K562 (cell line): ENCODE measurements at regions not wholly inside any gene's neighbourhood (a gene's known extent, or its start where the extent isn't known, plus 50 kb on each side); places are given as distances from the start of the nearest gene placed in this dataset.

Experiments
- MTF1 ChIP-seq: fragments of 250-450 bp; sonication (Bioruptor Pico); IDR thresholded peaks from 2 replicates; pipeline ENCODE4 v1.9.0; 2021; ENCODE audit warnings: moderate library complexity, mild to moderate bottlenecking, inconsistent platforms, borderline replicate concordance
- TF ChIP-seq, protein P1 (sequence below): fragments of 250-450 bp; sonication (Bioruptor Pico); IDR thresholded peaks from 2 replicates; pipeline ENCODE4 v1.8.0; 2022; ENCODE audit warnings: inconsistent platforms
- TF ChIP-seq, protein P2 (sequence below): fragments of 450-650 bp; IDR thresholded peaks from 2 replicates; pipeline ENCODE4 v1.6.1; 2016; ENCODE audit warnings: low read depth

DNA sequence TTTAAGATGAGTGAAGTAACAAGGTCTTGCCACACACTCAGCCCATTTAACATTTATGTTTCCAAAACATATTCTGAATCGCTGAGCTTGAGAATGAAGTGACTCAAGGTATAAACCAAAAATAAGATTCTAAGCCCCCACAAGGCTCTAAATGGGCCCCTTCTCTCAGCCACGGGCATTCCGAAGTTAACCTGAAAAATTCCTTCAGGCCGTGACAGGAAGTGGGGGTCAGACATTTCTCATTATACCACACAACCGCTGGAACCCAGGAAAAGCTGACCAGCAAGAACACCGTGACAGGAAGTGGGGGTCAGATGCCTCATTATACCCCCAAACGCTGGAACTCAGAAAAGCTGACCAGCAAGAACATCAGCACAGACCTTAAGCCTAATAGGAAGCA is 247.9 kb downstream of the ERMARD start:
- TF ChIP-seq, protein P1, sequence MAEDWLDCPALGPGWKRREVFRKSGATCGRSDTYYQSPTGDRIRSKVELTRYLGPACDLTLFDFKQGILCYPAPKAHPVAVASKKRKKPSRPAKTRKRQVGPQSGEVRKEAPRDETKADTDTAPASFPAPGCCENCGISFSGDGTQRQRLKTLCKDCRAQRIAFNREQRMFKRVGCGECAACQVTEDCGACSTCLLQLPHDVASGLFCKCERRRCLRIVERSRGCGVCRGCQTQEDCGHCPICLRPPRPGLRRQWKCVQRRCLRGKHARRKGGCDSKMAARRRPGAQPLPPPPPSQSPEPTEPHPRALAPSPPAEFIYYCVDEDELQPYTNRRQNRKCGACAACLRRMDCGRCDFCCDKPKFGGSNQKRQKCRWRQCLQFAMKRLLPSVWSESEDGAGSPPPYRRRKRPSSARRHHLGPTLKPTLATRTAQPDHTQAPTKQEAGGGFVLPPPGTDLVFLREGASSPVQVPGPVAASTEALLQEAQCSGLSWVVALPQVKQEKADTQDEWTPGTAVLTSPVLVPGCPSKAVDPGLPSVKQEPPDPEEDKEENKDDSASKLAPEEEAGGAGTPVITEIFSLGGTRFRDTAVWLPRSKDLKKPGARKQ (CRISPR knock-in tag), result no peak
- TF ChIP-seq, protein P2, sequence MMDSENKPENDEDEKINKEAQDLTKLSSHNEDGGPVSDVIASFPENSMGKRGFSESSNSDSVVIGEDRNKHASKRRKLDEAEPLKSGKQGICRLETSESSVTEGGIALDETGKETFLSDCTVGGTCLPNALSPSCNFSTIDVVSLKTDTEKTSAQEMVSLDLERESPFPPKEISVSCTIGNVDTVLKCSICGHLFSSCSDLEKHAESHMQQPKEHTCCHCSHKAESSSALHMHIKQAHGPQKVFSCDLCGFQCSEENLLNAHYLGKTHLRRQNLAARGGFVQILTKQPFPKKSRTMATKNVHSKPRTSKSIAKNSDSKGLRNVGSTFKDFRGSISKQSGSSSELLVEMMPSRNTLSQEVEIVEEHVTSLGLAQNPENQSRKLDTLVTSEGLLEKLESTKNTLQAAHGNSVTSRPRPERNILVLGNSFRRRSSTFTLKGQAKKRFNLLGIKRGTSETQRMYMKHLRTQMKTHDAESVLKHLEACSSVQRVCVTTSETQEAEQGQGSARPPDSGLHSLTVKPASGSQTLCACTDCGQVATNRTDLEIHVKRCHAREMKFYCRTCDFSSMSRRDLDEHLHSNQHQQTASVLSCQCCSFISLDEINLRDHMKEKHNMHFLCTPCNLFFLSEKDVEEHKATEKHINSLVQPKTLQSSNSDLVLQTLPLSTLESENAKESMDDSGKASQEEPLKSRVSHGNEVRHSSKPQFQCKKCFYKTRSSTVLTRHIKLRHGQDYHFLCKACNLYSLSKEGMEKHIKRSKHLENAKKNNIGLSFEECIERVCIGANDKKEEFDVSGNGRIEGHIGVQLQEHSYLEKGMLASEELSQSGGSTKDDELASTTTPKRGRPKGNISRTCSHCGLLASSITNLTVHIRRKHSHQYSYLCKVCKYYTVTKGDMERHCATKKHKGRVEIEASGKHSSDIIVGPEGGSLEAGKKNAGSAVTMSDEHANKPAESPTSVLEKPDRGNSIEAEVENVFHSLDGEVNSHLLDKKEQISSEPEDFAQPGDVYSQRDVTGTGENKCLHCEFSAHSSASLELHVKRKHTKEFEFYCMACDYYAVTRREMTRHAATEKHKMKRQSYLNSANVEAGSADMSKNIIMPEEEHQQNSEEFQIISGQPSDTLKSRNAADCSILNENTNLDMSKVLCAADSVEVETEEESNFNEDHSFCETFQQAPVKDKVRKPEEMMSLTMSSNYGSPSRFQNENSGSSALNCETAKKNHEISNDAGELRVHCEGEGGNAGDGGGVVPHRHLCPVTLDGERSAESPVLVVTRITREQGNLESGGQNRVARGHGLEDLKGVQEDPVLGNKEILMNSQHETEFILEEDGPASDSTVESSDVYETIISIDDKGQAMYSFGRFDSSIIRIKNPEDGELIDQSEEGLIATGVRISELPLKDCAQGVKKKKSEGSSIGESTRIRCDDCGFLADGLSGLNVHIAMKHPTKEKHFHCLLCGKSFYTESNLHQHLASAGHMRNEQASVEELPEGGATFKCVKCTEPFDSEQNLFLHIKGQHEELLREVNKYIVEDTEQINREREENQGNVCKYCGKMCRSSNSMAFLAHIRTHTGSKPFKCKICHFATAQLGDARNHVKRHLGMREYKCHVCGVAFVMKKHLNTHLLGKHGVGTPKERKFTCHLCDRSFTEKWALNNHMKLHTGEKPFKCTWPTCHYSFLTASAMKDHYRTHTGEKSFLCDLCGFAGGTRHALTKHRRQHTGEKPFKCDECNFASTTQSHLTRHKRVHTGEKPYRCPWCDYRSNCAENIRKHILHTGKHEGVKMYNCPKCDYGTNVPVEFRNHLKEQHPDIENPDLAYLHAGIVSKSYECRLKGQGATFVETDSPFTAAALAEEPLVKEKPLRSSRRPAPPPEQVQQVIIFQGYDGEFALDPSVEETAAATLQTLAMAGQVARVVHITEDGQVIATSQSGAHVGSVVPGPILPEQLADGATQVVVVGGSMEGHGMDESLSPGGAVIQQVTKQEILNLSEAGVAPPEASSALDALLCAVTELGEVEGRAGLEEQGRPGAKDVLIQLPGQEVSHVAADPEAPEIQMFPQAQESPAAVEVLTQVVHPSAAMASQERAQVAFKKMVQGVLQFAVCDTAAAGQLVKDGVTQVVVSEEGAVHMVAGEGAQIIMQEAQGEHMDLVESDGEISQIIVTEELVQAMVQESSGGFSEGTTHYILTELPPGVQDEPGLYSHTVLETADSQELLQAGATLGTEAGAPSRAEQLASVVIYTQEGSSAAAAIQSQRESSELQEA, result no peak
- no peak for TF ChIP-seq MTF1
